ENCODE measurements at regions not wholly inside any gene's neighbourhood (a gene's known extent, or its start where the extent isn't known, plus 50 kb on each side); places are given as distances from the start of the nearest gene placed in this dataset.

GRCh38 chr3:94252316-94252715, 189.5 kb downstream of the NSUN3 start:
- FAIRE-seq (no peak), DNase-seq (ENCODE audit: low read depth, low spot score) (no peak)
- Histone ChIP-seq H3K79me2 (ENCODE audit: control insufficient read depth, insufficient read depth, low read length) (no peaks in the 10 kb centered on the region), H2AFZ (ENCODE audit: control insufficient read depth, low read length) (no peak overlapping the region), H3K9me3 (ENCODE audit: control insufficient read depth, low read depth, low read length) (no peaks in the 10 kb centered on the region), H3K4me1 (ENCODE audit: control insufficient read depth, extremely low read depth, insufficient read depth, low read length) (no peaks in the 10 kb centered on the region), H3K9me1 (ENCODE audit: control insufficient read depth, extremely low read depth, insufficient read depth, low read length) (no peaks in the 10 kb centered on the region), H3K4me3 (ENCODE audit: control insufficient read depth in 2 of 3, extremely low read depth in 1 of 3, insufficient read depth in 2 of 3, low read depth in 1 of 3, low read length in 3 of 3) (no peak overlapping the region), H3K4me2 (ENCODE audit: control insufficient read depth, extremely low read depth, insufficient read depth, low read depth, low read length) (no peak overlapping the region), H4K20me1 (ENCODE audit: control insufficient read depth, extremely low read depth, insufficient read depth, low read length) (no peaks in the 10 kb centered on the region), H3K27ac (ENCODE audit: control insufficient read depth, insufficient read depth, low read length) (no peak overlapping the region), H3K9ac (ENCODE audit: control insufficient read depth, extremely low read depth, insufficient read depth, low read length) (no peak overlapping the region), H3K36me3 (ENCODE audit: control insufficient read depth in 2 of 2, extremely low read depth in 1 of 2, insufficient read depth in 2 of 2, low read length in 2 of 2) (no peaks in the 10 kb centered on the region), H3K27me3 (ENCODE audit: control insufficient read depth, extremely low read depth, insufficient read depth, low read length) (peaks cover 3% of the 10 kb centered on the region)
- dilution Hi-C loops (cut with MboI; ENCODE audit: extremely low pct_ligation_motif_present, low sequenced_read_pairs) = no loop called here
- TF ChIP-seq CTCF (optimal IDR thresholded peaks at IDR 0.05 in 1 of 3, IDR thresholded peaks at IDR 0.05 in 1 of 3, conservative IDR thresholded peaks at IDR 0.05 in 1 of 3; ENCODE audit: extremely low read depth in 1 of 3, insufficient read depth in 2 of 3, low read length in 3 of 3) (no peak), EZH2 (IDR thresholded peaks at IDR 0.05; ENCODE audit: low read length) (no peak)

GRCh38 chr3:94256888-94257813, 194.3 kb downstream of the NSUN3 start:
- H3K27ac ChIP-seq (ENCODE audit: control insufficient read depth, insufficient read depth, low read length) = no peak overlapping the region
- no peak overlapping the region for H3K4me3 ChIP-seq (ENCODE audit: control insufficient read depth in 2 of 3, extremely low read depth in 1 of 3, insufficient read depth in 2 of 3, low read depth in 1 of 3, low read length in 3 of 3)
- no peaks in the 10 kb centered on the region for H3K36me3 ChIP-seq (ENCODE audit: control insufficient read depth in 2 of 2, extremely low read depth in 1 of 2, insufficient read depth in 2 of 2, low read length in 2 of 2)
- dilution Hi-C loops (cut with MboI; ENCODE audit: extremely low pct_ligation_motif_present, low sequenced_read_pairs) = no loop called here
- no peak overlapping the region for H3K4me2 ChIP-seq (ENCODE audit: control insufficient read depth, extremely low read depth, insufficient read depth, low read depth, low read length)
- no peaks in the 10 kb centered on the region for H3K9me1 ChIP-seq (ENCODE audit: control insufficient read depth, extremely low read depth, insufficient read depth, low read length)
- no peaks in the 10 kb centered on the region for H4K20me1 ChIP-seq (ENCODE audit: control insufficient read depth, extremely low read depth, insufficient read depth, low read length)
- no peak overlapping the region for H2AFZ ChIP-seq (ENCODE audit: control insufficient read depth, low read length)
- H3K9me3 ChIP-seq (ENCODE audit: control insufficient read depth, low read depth, low read length) = no peaks in the 10 kb centered on the region
- no peak for TF ChIP-seq EZH2 (IDR thresholded peaks at IDR 0.05; ENCODE audit: low read length)
- no peak for TF ChIP-seq CTCF (optimal IDR thresholded peaks at IDR 0.05 in 1 of 3, IDR thresholded peaks at IDR 0.05 in 1 of 3, conservative IDR thresholded peaks at IDR 0.05 in 1 of 3; ENCODE audit: extremely low read depth in 1 of 3, insufficient read depth in 2 of 3, low read length in 3 of 3)
- FAIRE-seq (no peak), DNase-seq (ENCODE audit: low read depth, low spot score) (no peak)
- H3K4me1 ChIP-seq (ENCODE audit: control insufficient read depth, extremely low read depth, insufficient read depth, low read length) = no peaks in the 10 kb centered on the region
- H3K9ac ChIP-seq (ENCODE audit: control insufficient read depth, extremely low read depth, insufficient read depth, low read length) = no peak overlapping the region
- no peaks in the 10 kb centered on the region for H3K79me2 ChIP-seq (ENCODE audit: control insufficient read depth, insufficient read depth, low read length)
- H3K27me3 ChIP-seq (ENCODE audit: control insufficient read depth, extremely low read depth, insufficient read depth, low read length) = no peaks in the 10 kb centered on the region

Data from keratinocyte (primary cell).